ENCODE measurements at regions not wholly inside any gene's neighbourhood (a gene's known extent, or its start where the extent isn't known, plus 50 kb on each side); places are given as distances from the start of the nearest gene placed in this dataset.

DNA sequence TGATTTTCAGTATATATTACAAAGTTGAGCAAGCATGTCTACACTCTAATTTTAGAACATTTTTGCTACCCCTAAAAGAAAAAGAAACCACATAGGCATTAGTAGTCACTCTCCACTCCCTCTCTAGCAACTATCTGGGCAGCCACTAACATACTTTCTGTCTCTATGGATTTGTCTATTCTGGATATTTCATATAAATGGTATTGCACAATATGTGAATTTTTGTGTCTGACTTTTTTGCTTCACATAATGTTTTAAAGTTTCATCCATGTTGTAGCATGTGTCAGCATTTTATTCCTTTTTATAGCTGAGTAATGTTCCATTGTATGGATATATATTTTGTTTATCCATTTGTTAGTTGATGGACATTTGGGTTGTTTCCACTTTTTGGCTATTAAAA, 232.5 kb upstream of the CTAGE1 start:
- no peak overlapping the region for H3K27ac ChIP-seq (ENCODE audit: low read depth, low read length, poor library complexity, severe bottlenecking)
- no peak for TF ChIP-seq EZH2 (IDR thresholded peaks at IDR 0.05; ENCODE audit: borderline replicate concordance, low read depth, low read length, poor library complexity, severe bottlenecking)
- TF ChIP-seq, protein P1, sequence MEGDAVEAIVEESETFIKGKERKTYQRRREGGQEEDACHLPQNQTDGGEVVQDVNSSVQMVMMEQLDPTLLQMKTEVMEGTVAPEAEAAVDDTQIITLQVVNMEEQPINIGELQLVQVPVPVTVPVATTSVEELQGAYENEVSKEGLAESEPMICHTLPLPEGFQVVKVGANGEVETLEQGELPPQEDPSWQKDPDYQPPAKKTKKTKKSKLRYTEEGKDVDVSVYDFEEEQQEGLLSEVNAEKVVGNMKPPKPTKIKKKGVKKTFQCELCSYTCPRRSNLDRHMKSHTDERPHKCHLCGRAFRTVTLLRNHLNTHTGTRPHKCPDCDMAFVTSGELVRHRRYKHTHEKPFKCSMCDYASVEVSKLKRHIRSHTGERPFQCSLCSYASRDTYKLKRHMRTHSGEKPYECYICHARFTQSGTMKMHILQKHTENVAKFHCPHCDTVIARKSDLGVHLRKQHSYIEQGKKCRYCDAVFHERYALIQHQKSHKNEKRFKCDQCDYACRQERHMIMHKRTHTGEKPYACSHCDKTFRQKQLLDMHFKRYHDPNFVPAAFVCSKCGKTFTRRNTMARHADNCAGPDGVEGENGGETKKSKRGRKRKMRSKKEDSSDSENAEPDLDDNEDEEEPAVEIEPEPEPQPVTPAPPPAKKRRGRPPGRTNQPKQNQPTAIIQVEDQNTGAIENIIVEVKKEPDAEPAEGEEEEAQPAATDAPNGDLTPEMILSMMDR (conservative IDR thresholded peaks at IDR 0.05; ENCODE audit: low read depth, low read length): no peak
- CTCF ChIA-PET: no interaction called here
- peaks cover 4% of the 10 kb centered on the region for H3K9me3 ChIP-seq (ENCODE audit: low read depth, low read length, poor library complexity, severe bottlenecking)
- intact Hi-C loops (cut with micrococcal nuclease; ENCODE audit: unreplicated experiment): no loop called here
- BruUV-seq (replicated peaks): no TSS peak
- H3K4me1 ChIP-seq (ENCODE audit: insufficient read depth, low read length, poor library complexity, severe bottlenecking): no peaks in the 10 kb centered on the region
- H3K4me3 ChIP-seq (ENCODE audit: low read depth, low read length, poor library complexity, severe bottlenecking): no peak overlapping the region
- POLR2A ChIA-PET (ENCODE audit: low non-redundant PET): no interaction called here
- H3K36me3 ChIP-seq (ENCODE audit: insufficient read depth, low read length, poor library complexity, severe bottlenecking): no peaks in the 10 kb centered on the region
- no peak for DNase-seq (ENCODE audit: low spot score)
- H3K27me3 ChIP-seq (replicated peaks; ENCODE audit: insufficient read depth, low read depth, low read length, poor library complexity): no peaks in the 10 kb centered on the region

DNA sequence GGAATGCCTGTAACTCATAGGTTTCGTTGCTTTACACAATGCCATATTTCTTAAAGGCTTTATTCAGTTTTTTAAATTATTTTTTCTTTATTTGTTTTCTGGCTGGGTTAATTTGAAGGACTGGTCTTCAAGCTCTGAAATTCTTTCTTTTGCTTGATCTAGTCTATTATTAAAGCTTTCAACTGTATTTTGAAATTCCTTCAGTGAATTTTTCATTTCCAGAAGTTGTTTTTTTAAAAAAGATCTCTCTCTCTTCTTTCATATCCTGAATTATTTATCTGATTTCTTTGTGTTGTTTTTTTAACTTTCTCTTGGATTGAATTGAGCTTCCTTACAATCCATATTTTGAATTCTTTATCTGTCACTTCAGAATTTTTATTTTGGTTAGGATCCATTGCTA, 239.9 kb upstream of the CTAGE1 start:
- no peaks in the 10 kb centered on the region for H3K4me1 ChIP-seq (ENCODE audit: insufficient read depth, low read length, poor library complexity, severe bottlenecking)
- H3K27me3 ChIP-seq (replicated peaks; ENCODE audit: insufficient read depth, low read depth, low read length, poor library complexity): no peaks in the 10 kb centered on the region
- no peak overlapping the region for H3K27ac ChIP-seq (ENCODE audit: low read depth, low read length, poor library complexity, severe bottlenecking)
- no peaks in the 10 kb centered on the region for H3K36me3 ChIP-seq (ENCODE audit: insufficient read depth, low read length, poor library complexity, severe bottlenecking)
- DNase-seq (ENCODE audit: low spot score): no peak
- BruUV-seq (replicated peaks): no TSS peak
- ChIA-PET CTCF (no interaction called here), POLR2A (ENCODE audit: low non-redundant PET) (no interaction called here)
- H3K4me3 ChIP-seq (ENCODE audit: low read depth, low read length, poor library complexity, severe bottlenecking): no peak overlapping the region
- peaks cover 15% of the 10 kb centered on the region for H3K9me3 ChIP-seq (ENCODE audit: low read depth, low read length, poor library complexity, severe bottlenecking)
- TF ChIP-seq, protein P1 (conservative IDR thresholded peaks at IDR 0.05; ENCODE audit: low read depth, low read length): no peak
- TF ChIP-seq EZH2 (IDR thresholded peaks at IDR 0.05; ENCODE audit: borderline replicate concordance, low read depth, low read length, poor library complexity, severe bottlenecking): no peak
- intact Hi-C loops (cut with micrococcal nuclease; ENCODE audit: unreplicated experiment): no loop called here

DNA sequence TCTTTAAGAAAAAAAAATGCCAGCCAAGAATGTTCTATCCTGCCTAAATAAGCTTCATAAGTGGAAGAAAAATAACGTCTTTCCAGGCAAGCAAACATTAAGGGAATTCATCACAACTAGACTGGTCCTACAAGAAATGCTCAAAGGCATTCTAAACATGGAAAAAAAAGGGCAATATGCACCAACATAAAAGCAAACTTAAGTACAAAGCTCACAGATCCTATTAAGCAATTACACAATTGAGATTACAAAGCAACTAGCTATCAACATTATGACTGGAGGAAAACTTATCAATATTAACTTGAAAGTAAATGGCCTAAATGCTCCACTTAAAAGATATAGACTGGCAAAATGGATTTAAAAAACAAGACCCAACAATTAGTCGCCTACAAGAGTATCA, 240.6 kb upstream of the CTAGE1 start:
- Histone ChIP-seq H3K4me3 (ENCODE audit: low read depth, low read length, poor library complexity, severe bottlenecking) (no peak overlapping the region), H3K27ac (ENCODE audit: low read depth, low read length, poor library complexity, severe bottlenecking) (no peak overlapping the region), H3K36me3 (ENCODE audit: insufficient read depth, low read length, poor library complexity, severe bottlenecking) (no peaks in the 10 kb centered on the region), H3K27me3 (replicated peaks; ENCODE audit: insufficient read depth, low read depth, low read length, poor library complexity) (no peaks in the 10 kb centered on the region), H3K4me1 (ENCODE audit: insufficient read depth, low read length, poor library complexity, severe bottlenecking) (no peaks in the 10 kb centered on the region), H3K9me3 (ENCODE audit: low read depth, low read length, poor library complexity, severe bottlenecking) (peaks cover 15% of the 10 kb centered on the region)
- TF ChIP-seq, protein P1 (conservative IDR thresholded peaks at IDR 0.05; ENCODE audit: low read depth, low read length): no peak
- TF ChIP-seq EZH2 (IDR thresholded peaks at IDR 0.05; ENCODE audit: borderline replicate concordance, low read depth, low read length, poor library complexity, severe bottlenecking): no peak
- ChIA-PET CTCF (no interaction called here), POLR2A (ENCODE audit: low non-redundant PET) (no interaction called here)
- DNase-seq (ENCODE audit: low spot score): no peak
- intact Hi-C loops (cut with micrococcal nuclease; ENCODE audit: unreplicated experiment): no loop called here
- BruUV-seq (replicated peaks): no TSS peak
